Erythroblast (primary cell): ENCODE measurements at regions not wholly inside any gene's neighbourhood (a gene's known extent, or its start where the extent isn't known, plus 50 kb on each side); places are given as distances from the start of the nearest gene placed in this dataset.

Source experiments
- GATA1 ChIP-seq: IDR thresholded peaks from 2 replicates; pipeline ENCODE4 v1.6.1; 2011; ENCODE audit warnings: low read depth, mild to moderate bottlenecking, control low read depth, low read length, moderate library complexity
- POLR2A ChIP-seq: IDR thresholded peaks from 2 replicates; pipeline ENCODE4 v1.6.1; 2011; ENCODE audit warnings: mild to moderate bottlenecking, low read length

GRCh38 chr6:118391086-118391485 is 157.0 kb upstream of the PLN start:
- TF ChIP-seq POLR2A (no peak), GATA1 (no peak)
